Suprapubic skin (tissue), 4 donors: ENCODE measurements at regions not wholly inside any gene's neighbourhood (a gene's known extent, or its start where the extent isn't known, plus 50 kb on each side); places are given as distances from the start of the nearest gene placed in this dataset.

Source experiments
- DNase-seq, 2 donors: peaks; one replicate each; pipeline ENCODE4 v3.0.0-alpha.2; 2019; ENCODE audit warnings: low spot score in 2 of 2
- H3K27ac ChIP-seq: fragments of 200-600 bp; sonication (generic); one replicate; pipeline ENCODE4 v1.5.1; 2019
- H3K27me3 ChIP-seq: fragments of 200-600 bp; sonication (generic); one replicate; pipeline ENCODE4 v1.5.1; 2019
- H3K36me3 ChIP-seq: fragments of 200-600 bp; sonication (generic); one replicate; pipeline ENCODE4 v1.5.1; 2019
- H3K4me1 ChIP-seq: fragments of 200-600 bp; sonication (generic); one replicate; pipeline ENCODE4 v1.5.1; 2019
- H3K4me3 ChIP-seq: fragments of 200-600 bp; sonication (generic); one replicate; pipeline ENCODE4 v1.5.1; 2019; ENCODE audit warnings: mild to moderate bottlenecking
- H3K9me3 ChIP-seq: fragments of 200-600 bp; sonication (generic); one replicate; pipeline ENCODE4 v1.5.1; 2019
- EP300 ChIP-seq: sonication (generic); formaldehyde crosslinking; IDR thresholded peaks from one replicate; pipeline ENCODE4 v1.6.1; 2017; ENCODE audit warnings: antibody characterized with exemption
- POLR2A ChIP-seq, 2 donors: fragments of 450-650 bp; IDR thresholded peaks; one replicate each; pipeline ENCODE4 v1.6.1; 2017; ENCODE audit warnings: antibody characterized with exemption in 2 of 2, mild to moderate bottlenecking in 2 of 2, moderate library complexity in 2 of 2
- POLR2AphosphoS5 ChIP-seq, 3 donors: sonication (generic); formaldehyde crosslinking; IDR thresholded peaks; one replicate each; pipeline ENCODE4 v1.6.1; 2017; ENCODE audit warnings: antibody characterized with exemption in 3 of 3
- WGBS: methylation state at CpG from one replicate; pipeline ENCODE4 v1.1.5; 2018; 5-methylcytosine and 5-hydroxymethylcytosine counted together
- TF ChIP-seq, protein P1 (sequence below), 2 donors: fragments of 200-600 bp in 1 of 2; fragments of 450-650 bp in 1 of 2; sonication (generic) in 1 of 2; IDR thresholded peaks; one replicate each; pipeline ENCODE4 v1.5.1; 2016 to 2019; ENCODE audit warnings: antibody characterized with exemption in 2 of 2, mild to moderate bottlenecking in 1 of 2, moderate library complexity in 1 of 2

DNA sequence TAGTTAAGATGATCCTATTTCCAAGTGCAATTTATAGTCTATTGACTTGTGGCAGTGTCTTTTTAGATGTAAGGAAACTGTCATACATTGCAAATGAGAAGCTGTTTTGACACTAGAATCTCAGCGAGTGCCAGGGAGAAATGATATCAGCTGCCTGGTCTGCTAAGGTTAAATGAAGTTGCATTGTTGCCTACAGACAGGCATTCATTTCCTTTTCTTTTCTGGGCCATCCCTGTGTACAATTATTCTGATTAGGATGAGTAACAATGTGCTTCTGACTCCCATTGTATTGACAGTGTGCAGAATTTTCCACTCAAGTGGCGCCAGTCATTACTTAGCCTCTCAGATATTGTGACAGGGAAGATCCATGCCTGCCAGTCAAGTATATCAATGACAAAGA lies 231.2 kb downstream of the GPAT3 start:
- no peak for DNase-seq
- no peaks in the 10 kb centered on the region for H3K4me1 ChIP-seq
- TF ChIP-seq EP300: no peak
- TF ChIP-seq, protein P1, sequence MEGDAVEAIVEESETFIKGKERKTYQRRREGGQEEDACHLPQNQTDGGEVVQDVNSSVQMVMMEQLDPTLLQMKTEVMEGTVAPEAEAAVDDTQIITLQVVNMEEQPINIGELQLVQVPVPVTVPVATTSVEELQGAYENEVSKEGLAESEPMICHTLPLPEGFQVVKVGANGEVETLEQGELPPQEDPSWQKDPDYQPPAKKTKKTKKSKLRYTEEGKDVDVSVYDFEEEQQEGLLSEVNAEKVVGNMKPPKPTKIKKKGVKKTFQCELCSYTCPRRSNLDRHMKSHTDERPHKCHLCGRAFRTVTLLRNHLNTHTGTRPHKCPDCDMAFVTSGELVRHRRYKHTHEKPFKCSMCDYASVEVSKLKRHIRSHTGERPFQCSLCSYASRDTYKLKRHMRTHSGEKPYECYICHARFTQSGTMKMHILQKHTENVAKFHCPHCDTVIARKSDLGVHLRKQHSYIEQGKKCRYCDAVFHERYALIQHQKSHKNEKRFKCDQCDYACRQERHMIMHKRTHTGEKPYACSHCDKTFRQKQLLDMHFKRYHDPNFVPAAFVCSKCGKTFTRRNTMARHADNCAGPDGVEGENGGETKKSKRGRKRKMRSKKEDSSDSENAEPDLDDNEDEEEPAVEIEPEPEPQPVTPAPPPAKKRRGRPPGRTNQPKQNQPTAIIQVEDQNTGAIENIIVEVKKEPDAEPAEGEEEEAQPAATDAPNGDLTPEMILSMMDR (IDR thresholded peaks at IDR 0.05): no peak
- TF ChIP-seq POLR2AphosphoS5 (IDR thresholded peaks at IDR 0.05): no peak
- TF ChIP-seq POLR2A (IDR thresholded peaks at IDR 0.05): no peak
- no peaks in the 10 kb centered on the region for H3K27me3 ChIP-seq
- no peak overlapping the region for H3K4me3 ChIP-seq
- no peaks in the 10 kb centered on the region for H3K9me3 ChIP-seq
- H3K27ac ChIP-seq: no peak overlapping the region
- 94% methylated on average over 2 of the region's 2 CpGs for WGBS
- no peaks in the 10 kb centered on the region for H3K36me3 ChIP-seq

DNA sequence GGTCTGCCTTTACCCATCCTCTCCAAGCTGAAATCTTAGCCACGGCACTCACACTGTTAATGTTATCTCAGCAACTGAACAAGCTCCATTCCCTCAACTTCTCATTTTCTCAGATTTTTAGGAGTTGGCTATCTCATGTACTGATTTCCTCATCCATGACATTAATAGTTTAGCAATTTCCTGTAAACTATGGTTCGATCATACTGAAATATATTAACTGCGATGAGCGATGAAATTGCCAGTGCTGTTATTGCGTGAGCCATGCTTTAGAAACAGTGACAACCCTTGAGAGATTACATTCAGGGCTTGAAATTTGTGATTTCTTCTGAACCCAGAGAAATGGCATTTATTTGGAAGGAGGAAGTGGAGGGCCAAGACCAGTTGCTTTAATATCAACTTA lies 223.7 kb downstream of the GPAT3 start:
- no peak for TF ChIP-seq POLR2A (IDR thresholded peaks at IDR 0.05)
- TF ChIP-seq, protein P1 (IDR thresholded peaks at IDR 0.05): no peak
- TF ChIP-seq EP300: no peak
- no peak for TF ChIP-seq POLR2AphosphoS5 (IDR thresholded peaks at IDR 0.05)
- peaks cover 4% of the 10 kb centered on the region for H3K4me1 ChIP-seq
- DNase-seq: no peak
- H3K9me3 ChIP-seq: no peaks in the 10 kb centered on the region
- 92% methylated on average over 5 of the region's 5 CpGs for WGBS
- H3K4me3 ChIP-seq: no peak overlapping the region
- no peaks in the 10 kb centered on the region for H3K27me3 ChIP-seq
- no peak overlapping the region for H3K27ac ChIP-seq
- H3K36me3 ChIP-seq: no peaks in the 10 kb centered on the region

DNA sequence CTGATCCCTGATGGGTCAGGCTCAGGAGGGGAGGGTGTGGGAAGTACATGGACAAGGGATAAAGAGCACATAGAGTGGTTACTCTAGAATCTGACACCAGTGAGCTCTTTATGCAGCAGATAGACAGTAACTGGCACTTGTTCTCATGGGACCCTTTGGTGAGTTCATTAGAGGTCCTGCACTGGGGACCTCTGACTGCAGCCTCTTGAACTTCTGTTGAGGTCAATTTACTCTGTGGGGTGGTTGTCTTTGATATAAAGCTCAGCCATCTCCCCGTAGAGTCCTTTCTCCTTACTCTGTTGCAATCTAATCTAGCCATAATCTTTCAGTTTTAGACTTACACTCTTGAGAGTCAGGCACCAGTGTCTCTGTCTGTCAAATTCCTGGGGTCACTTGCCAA lies 222.4 kb downstream of the GPAT3 start:
- 95% methylated on average over 1 of the region's 1 CpG for WGBS
- H3K4me3 ChIP-seq: no peak overlapping the region
- H3K9me3 ChIP-seq: no peaks in the 10 kb centered on the region
- H3K27me3 ChIP-seq: no peaks in the 10 kb centered on the region
- TF ChIP-seq POLR2AphosphoS5 (IDR thresholded peaks at IDR 0.05): no peak
- TF ChIP-seq EP300: no peak
- TF ChIP-seq, protein P1 (IDR thresholded peaks at IDR 0.05): no peak
- TF ChIP-seq POLR2A (IDR thresholded peaks at IDR 0.05): no peak
- no peak overlapping the region for H3K27ac ChIP-seq
- H3K4me1 ChIP-seq: peaks cover 4% of the 10 kb centered on the region
- no peak for DNase-seq
- H3K36me3 ChIP-seq: no peaks in the 10 kb centered on the region

DNA sequence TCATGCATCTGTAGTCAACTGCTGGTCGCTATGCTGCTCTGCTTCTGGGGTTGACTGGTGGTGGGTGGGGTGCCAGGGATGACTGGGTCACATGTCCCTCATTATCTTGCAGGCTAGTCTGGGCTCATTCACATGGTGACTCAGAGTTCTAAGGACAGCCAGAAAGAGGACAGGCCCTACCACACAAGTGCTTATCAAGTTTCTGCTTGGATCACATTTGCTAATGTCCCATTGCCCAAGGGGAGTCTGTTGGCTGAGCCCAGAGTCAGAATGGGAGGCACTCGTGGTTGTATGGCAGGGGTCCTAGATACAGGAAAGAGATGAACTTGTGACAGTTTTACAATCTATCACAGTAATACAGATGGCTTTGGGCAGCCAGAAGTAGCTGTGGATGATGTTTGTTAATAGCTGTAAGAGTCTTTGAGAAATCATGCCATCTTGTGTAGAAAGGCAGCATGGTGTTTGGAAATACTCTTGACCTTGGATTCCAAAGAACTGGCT lies 221.3 kb downstream of the GPAT3 start:
- WGBS: 22% methylated on average over 2 of the region's 2 CpGs
- Histone ChIP-seq H3K4me3 (no peak overlapping the region), H3K4me1 (peaks cover 4% of the 10 kb centered on the region), H3K27ac (no peak overlapping the region), H3K9me3 (no peaks in the 10 kb centered on the region), H3K27me3 (no peaks in the 10 kb centered on the region), H3K36me3 (no peaks in the 10 kb centered on the region)
- TF ChIP-seq POLR2AphosphoS5 (IDR thresholded peaks at IDR 0.05) (no peak), EP300 (no peak), POLR2A (IDR thresholded peaks at IDR 0.05) (no peak)
- TF ChIP-seq, protein P1 (IDR thresholded peaks at IDR 0.05): no peak
- no peak for DNase-seq

DNA sequence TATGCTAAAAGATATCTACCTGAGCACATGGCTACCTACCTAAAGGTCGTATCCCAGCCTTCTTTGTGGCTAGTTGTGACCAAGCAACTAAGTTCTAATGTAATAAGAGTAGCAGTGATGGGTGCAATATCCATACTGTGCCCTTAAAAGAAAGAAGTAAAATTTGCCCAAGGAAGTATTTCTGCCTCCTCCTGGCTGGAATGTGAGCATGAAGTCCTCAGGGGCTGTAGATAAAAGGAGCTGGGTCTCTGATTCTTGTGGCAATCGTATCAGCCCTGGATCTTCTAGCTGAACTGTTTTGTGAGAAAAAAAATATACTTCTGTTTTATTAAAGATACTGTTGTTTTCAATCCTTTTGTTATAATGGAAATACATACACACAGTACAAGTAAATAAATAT lies 217.4 kb downstream of the GPAT3 start:
- peaks cover 4% of the 10 kb centered on the region for H3K4me1 ChIP-seq
- no peaks in the 10 kb centered on the region for H3K36me3 ChIP-seq
- no peak overlapping the region for H3K4me3 ChIP-seq
- no peaks in the 10 kb centered on the region for H3K9me3 ChIP-seq
- no peaks in the 10 kb centered on the region for H3K27me3 ChIP-seq
- DNase-seq: no peak
- TF ChIP-seq, protein P1 (IDR thresholded peaks at IDR 0.05): no peak
- WGBS: 52% methylated on average over 2 of the region's 2 CpGs
- no peak overlapping the region for H3K27ac ChIP-seq
